GM12892 (cell line): ENCODE measurements at regions not wholly inside any gene's neighbourhood (a gene's known extent, or its start where the extent isn't known, plus 50 kb on each side); places are given as distances from the start of the nearest gene placed in this dataset.

Source experiments
- POLR2A ChIP-seq: IDR thresholded peaks from 2 replicates; pipeline ENCODE4 v1.6.1; 2011; ENCODE audit warnings: low read depth, low read length, control low read depth
- POLR2AphosphoS5 ChIP-seq: IDR thresholded peaks from 2 replicates; pipeline ENCODE4 v1.6.1; 2011; ENCODE audit warnings: low read depth, low read length, control low read depth

DNA sequence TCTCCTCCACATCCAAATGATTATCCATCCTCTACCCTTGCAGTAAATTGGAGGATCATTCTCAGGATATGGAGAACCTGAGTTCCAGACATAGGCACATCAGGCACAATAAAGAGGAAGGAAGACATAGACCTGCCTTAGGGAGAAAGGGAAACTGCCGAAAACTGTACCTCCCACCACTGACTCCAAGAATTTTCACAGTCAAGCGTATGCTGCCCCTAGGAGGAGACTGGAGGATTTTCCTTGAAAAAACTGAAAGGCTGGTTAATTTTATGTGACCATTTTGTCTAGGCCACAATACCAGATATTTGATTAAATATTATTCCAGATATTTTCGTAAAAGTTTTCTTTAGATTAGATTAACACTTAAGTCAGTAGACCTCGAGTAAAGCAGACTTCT lies 638.5 kb upstream of the PKDCC start:
- TF ChIP-seq POLR2AphosphoS5 (no peak), POLR2A (no peak)
